Dermis blood vessel endothelial cell (primary cell): ENCODE measurements at regions not wholly inside any gene's neighbourhood (a gene's known extent, or its start where the extent isn't known, plus 50 kb on each side); places are given as distances from the start of the nearest gene placed in this dataset.
"Not testable (repeated sequence)": the region's sequence is repeated elsewhere in the genome, so short reads cannot be mapped to it uniquely, and the experiment has no call there.

Source experiments
- DNase-seq: peaks from one replicate; pipeline ENCODE4 v3.0.0; 2010

DNA sequence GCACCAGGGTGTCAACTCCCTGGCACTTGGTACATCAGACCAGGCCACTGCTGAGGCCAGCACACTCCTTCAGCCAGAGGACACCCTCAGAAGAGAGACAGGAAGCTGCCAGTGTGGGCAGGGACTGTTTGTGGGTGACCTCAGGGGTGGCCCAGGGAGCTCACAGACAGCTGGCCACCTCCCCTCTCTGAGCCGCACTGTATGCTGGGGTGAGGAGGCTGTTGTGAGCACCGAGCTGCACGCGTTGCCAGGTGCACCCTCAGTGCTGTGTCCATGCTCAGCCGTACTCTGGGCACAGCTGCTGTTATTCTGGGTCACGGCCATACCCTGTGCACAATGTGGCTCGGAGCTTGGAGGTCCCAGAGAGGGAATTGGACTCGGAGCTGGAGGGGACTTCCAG lies 61.5 kb upstream of the NANOS1 start:
- no peak for DNase-seq

DNA sequence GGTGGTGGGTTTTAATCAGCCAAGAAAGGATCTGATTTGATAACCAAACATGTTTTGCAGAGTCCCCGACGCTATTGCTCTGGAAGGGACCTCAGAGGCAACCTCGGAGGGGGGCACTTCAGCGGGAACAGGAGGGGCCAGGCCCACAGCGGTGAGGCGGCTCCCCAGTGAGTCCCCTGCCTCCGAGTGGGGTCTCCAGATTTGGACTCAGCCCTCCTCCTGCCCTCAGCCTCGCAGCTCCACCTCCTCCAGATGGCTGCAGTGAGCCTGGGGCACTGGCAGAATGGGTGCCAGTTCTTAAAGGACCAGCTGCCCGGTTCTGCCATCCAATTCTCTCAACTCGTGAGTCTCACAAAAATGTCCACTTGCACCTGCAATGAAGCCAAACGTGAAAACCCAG lies 61.0 kb upstream of the NANOS1 start:
- DNase-seq: no peak

GRCh38 chr10:118969014-118969413 lies 60.5 kb upstream of the NANOS1 start:
- no peak for DNase-seq

DNA sequence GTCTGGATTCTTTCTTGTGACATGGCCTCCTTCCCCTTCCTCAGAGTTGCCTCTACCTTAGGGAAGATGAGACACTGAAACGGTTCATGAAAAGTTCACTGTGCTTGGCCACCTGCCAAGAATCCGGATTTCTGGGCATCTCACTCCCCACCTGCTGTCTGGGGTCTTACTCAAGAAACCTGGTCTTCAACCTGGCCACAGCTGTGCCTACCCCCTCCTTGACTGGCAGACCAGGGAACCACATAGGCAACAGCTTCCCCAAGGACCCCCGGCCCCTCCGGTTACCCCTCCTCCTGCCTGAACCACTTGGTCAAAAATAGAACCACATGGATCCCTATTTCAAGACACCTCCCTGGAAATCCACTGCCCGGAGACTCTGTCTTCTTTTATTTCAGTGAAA lies 58.7 kb upstream of the NANOS1 start:
- DNase-seq: no peak

DNA sequence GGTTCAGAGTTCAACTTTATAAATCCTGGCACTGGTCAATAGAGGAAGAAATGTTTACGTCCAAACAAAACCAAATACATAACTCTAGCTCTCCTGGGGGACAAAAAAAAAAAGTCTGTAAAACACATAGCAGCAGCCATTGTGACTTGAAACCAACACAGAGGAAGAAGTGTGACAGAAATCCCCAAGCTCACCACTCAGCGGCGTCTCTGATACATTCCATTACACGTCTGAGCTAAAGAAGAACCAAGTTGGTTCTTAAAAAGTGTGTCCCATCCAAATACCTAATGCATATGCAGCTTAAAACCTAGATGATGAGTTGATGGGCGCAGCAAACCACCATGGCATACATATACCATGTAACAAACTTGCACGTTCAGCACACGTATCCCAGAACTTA lies 58.3 kb upstream of the NANOS1 start:
- DNase-seq: no peak

DNA sequence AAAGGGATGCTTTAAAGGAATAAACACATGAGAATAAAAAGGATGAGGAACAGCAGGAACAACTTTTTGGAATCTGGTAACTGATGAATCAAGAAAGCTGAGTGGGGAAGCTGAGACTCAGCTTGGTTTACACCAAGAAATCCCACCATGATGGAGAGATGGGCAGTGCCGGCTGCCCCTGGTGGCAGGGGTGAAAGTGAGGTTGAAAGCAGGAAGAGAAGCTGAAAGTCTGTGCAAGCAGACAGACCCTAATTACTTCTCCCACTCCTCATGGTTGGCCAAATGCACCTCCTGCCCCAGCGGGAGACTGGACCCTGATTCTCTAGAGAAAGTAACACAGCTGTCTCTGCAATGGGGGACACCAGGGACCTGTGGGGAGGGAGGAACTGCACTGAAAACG lies 57.6 kb upstream of the NANOS1 start:
- DNase-seq: no peak

DNA sequence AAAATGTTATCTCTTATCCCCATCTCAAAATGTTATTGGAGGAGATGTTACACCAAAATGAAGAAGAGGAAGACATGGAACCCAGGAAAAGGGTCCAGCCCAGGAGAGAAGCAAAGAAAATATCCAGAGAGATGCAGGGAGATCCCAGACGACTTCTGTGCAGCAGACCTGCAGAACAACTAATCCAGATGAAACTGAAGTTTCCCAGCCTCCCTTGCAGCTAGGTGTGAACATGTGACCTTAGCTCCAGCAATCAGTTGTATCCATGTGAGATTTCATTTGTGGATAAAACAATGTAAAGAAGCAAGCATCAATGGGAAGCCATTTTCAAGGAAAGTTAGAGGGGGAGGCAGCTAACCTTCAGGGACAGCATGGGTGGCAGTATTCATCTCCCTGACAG lies 55.8 kb upstream of the NANOS1 start:
- no peak for DNase-seq

DNA sequence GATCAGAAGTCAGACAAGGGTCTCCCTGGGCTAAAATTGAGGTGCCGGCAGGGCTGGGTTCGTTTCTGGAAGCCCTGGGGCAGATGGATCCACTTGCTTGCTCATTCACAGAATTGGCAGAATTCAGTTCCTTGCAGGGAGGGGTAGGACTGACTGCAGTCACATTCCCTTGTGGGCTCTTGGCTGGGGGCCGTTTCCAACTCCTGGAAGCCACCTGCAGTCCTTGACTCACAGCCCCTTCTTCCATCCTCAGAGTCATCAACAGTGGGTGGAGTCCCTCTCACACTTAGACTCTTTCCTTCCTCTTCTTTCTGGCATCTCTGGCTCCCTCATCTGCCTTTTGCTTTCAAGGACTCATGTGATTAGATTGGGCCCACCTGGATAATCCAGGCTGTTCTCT lies 54.6 kb upstream of the NANOS1 start:
- DNase-seq: no peak

DNA sequence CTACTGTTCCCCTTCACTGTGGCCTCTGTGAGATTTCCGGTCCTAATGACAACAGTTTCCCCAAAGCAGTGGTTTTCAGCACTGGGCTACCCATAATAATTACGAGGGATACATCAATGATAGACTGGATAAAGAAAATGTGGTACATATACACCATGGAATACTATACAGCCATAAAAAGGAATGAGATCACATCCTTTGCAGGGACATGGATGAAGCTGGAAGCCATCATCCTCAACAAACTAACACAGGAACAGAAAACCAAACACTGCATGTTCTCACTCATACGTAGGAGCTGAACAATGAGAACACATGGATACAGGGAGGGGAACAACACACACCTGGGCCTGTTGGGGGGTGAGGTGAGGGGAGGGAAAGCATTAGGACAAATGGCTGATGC lies 53.3 kb upstream of the NANOS1 start:
- not testable (repeated sequence) for DNase-seq

DNA sequence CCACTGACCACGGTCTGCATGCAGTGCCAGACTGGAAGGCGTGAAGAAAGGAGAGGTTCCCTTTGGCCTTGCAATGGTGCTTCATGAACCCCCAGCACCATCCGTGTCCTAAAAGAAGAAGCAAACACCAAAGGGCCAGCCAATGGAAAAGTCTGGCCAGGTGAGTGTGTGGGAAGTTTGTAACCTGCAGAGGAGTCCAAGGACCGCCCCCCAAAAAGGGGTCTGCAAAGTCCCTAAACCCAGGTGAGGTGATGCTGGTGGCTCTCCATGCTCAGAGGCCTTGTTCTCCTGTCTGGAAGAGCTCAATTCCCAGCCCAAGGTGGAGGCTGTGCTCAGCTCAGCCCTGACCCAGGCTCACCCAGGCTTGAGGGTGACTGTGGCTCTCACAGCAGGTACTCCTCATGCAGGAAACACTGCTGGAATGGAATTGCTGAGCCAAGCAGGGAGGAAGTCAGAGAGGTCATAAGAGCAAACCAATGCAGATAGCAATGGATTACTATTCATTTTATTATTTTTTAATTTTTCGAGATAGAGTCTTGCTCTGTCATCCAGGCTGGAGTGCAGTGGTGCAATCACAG lies 52.4 kb upstream of the NANOS1 start:
- DNase-seq: no peak

GRCh38 chr10:118977835-118978234 lies 51.7 kb upstream of the NANOS1 start:
- no peak for DNase-seq

DNA sequence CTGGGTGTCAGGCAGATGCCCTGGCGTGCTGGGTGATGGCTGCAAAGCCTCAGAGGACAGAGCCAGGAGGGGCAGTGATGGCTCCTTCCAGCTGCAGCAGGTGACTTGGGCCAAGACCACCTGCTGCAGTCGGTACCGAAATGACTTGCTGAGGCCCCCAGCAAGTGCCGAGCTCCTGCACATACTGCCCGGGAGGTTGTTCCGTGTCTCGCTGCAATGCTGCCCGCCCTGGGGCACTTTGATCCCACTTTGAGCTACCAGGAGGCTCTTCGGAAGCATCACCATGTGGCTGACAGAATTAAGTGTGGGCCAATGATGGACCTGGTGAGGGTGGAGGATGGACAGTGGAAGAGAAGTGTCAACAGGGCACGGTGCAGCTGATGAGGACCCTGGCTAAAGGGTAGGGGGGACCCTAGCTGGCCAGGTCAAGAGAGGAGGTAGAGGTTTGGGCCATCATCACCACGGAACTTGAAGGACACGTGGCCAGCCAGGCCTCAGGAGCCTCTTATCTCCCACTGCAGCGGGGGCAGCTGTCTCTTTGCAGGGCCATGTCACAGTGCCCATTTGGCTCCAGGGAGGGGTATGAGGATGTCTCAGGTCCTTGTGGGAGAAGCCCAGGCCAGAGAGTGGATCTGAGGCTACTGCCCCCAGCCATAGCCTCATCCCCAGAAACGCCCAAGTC lies 51.1 kb upstream of the NANOS1 start:
- DNase-seq: no peak

DNA sequence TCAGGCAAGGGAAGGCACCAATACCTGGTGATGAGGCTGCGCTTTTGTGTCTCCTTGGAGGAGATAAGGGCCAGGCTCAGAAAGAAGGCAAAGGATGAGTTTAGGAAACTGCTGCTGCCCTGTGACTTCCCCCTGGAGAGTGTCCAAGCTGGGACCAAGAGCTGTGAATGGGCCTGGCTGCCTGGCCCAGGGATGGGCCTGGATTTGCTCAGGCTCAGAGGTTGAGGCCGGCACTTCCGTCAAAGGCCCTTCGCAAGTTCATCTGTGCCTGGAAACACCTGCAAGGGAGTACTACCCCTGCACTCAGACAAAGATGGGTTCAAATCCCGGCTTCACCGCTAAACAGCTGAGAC lies 50.5 kb upstream of the NANOS1 start:
- DNase-seq: no peak

- DNase-seq: no peak
Observed at GRCh38 chr10:118979661-118980060, 49.9 kb upstream of the NANOS1 start.
